ENCODE measurements at regions not wholly inside any gene's neighbourhood (a gene's known extent, or its start where the extent isn't known, plus 50 kb on each side); places are given as distances from the start of the nearest gene placed in this dataset.

DNA sequence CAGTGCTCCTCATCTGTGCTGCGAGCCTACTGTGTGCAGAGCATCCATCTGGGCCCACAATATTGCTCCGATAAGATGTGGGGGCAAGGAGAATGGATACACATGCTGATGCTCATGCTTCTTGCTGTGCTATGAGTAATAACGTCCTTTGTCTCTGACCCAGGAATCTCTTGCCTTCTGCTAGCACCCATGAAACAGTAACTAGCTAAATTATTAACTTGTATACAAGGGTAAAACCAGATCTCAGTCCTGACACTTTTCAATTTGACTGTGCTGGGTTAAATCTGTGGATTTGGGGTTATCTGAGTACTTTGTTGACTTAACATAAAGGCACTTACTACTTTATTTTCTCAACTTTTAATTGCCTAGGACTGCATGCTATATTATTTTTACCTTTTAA is 357.6 kb downstream of the SLC4A3 start:
- intact Hi-C loops (cut with DNase I): no loop called here
- no peak for DNase-seq
- no peak overlapping the region for H3K4me3 ChIP-seq

DNA sequence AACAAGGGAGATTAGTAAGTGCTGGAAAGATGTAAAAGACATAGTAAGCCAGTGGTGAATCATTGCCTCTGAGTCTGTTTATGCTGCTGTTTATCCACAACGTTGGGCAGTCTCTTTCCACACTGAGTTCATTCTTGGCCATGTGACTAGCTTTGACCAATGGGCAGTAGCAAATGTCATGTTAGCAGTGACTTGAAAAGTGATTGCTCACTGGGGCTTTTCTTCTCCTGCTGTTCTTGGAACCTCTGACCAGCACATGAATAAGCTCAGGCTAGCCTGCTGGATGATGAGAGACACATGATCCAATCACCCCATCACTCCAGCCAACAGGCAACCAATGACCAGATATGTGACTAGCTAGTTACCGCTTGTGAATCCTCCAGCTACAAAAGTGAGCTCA is 360.4 kb downstream of the SLC4A3 start:
- peak in 1 of 7 donors; percentile 16 for DNase-seq
- H3K9me3 ChIP-seq (replicated peaks in 1 of 3): no peaks in the 10 kb centered on the region
- H3K4me3 ChIP-seq: no peak overlapping the region
- intact Hi-C loops (cut with DNase I): no loop called here
- H3K36me3 ChIP-seq (replicated peaks in 1 of 2): no peaks in the 10 kb centered on the region
- no peaks in the 10 kb centered on the region for H3K4me1 ChIP-seq (replicated peaks in 1 of 2)
- H3K27ac ChIP-seq: no peak overlapping the region
- TF ChIP-seq, protein P1, sequence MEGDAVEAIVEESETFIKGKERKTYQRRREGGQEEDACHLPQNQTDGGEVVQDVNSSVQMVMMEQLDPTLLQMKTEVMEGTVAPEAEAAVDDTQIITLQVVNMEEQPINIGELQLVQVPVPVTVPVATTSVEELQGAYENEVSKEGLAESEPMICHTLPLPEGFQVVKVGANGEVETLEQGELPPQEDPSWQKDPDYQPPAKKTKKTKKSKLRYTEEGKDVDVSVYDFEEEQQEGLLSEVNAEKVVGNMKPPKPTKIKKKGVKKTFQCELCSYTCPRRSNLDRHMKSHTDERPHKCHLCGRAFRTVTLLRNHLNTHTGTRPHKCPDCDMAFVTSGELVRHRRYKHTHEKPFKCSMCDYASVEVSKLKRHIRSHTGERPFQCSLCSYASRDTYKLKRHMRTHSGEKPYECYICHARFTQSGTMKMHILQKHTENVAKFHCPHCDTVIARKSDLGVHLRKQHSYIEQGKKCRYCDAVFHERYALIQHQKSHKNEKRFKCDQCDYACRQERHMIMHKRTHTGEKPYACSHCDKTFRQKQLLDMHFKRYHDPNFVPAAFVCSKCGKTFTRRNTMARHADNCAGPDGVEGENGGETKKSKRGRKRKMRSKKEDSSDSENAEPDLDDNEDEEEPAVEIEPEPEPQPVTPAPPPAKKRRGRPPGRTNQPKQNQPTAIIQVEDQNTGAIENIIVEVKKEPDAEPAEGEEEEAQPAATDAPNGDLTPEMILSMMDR (IDR thresholded peaks at IDR 0.05): no peak
- TF ChIP-seq POLR2A (IDR thresholded peaks at IDR 0.05): no peak
- H3K27me3 ChIP-seq: no peaks in the 10 kb centered on the region
- 52 to 59% (median 57%) methylated on average over 2 of the region's 2 CpGs for WGBS, 4 donors

More for the DNA sequence above, 357.6 kb downstream of the SLC4A3 start:
- Histone ChIP-seq H3K4me1 (replicated peaks in 1 of 2) (no peaks in the 10 kb centered on the region), H3K36me3 (replicated peaks in 1 of 2) (no peaks in the 10 kb centered on the region), H3K9me3 (replicated peaks in 1 of 3) (no peaks in the 10 kb centered on the region), H3K27me3 (no peaks in the 10 kb centered on the region), H3K27ac (no peak overlapping the region)
- 70 to 80% (median 77%) methylated on average over 3 of the region's 3 CpGs for WGBS, 4 donors
- TF ChIP-seq POLR2A (IDR thresholded peaks at IDR 0.05): no peak
- TF ChIP-seq, protein P1 (IDR thresholded peaks at IDR 0.05): no peak

DNA sequence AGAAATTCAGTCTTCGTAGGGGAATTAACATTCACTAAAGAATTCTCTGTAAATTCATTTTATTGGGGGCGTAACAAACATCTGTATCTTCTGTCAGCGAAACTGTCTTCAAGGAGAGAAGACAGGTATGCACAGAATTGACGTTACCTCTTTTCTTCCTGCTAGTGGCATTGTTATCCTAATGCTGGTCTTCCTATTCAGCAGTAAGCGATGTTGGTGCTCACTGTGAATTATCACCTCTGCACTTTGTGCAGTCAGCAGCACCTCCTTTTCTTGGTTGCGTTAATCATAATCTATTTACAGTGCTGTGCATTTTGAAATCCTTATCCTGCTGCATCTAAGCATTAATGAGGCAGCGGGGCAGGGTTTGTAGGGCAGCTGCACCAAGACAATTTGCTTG is 362.3 kb downstream of the SLC4A3 start:
- Histone ChIP-seq H3K27me3 (no peaks in the 10 kb centered on the region), H3K4me1 (replicated peaks in 1 of 2) (no peaks in the 10 kb centered on the region), H3K27ac (no peak overlapping the region), H3K36me3 (replicated peaks in 1 of 2) (no peaks in the 10 kb centered on the region), H3K9me3 (replicated peaks in 1 of 3) (no peaks in the 10 kb centered on the region), H3K4me3 (no peak overlapping the region)
- 80 to 89% (median 83%) methylated on average over 7 of the region's 7 CpGs for WGBS, 4 donors
- no peak for TF ChIP-seq POLR2A (IDR thresholded peaks at IDR 0.05)
- TF ChIP-seq, protein P1 (IDR thresholded peaks at IDR 0.05): no peak
- no peak for DNase-seq
- intact Hi-C loops (cut with DNase I): no loop called here

DNA sequence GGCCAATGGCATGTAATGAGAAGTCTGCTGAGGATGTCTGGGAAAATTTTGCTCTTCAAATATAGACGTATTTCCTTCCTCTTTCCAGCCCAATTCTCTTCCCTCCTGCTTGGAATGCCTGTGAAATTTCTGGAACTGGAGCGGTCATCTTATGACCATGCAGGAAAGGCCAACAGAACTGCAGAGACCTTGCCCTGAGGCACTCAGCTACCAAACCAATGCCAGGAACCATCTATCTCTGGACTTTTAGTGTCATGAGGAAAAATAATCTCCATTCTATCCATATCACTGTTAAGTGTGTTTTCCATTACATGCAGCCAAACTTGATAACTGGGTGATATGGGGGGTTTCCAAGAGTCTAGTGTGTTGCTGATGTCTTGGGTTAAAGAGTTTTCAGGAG is 363.7 kb downstream of the SLC4A3 start:
- H3K27me3 ChIP-seq: no peaks in the 10 kb centered on the region
- H3K4me3 ChIP-seq: no peak overlapping the region
- no peak for DNase-seq
- no peaks in the 10 kb centered on the region for H3K4me1 ChIP-seq (replicated peaks in 1 of 2)
- WGBS, 4 donors: 56 to 78% (median 70%) methylated on average over 2 of the region's 2 CpGs
- no peaks in the 10 kb centered on the region for H3K9me3 ChIP-seq (replicated peaks in 1 of 3)
- intact Hi-C loops (cut with DNase I): no loop called here
- no peaks in the 10 kb centered on the region for H3K36me3 ChIP-seq (replicated peaks in 1 of 2)
- H3K27ac ChIP-seq: no peak overlapping the region
- TF ChIP-seq POLR2A (IDR thresholded peaks at IDR 0.05): no peak
- TF ChIP-seq, protein P1 (IDR thresholded peaks at IDR 0.05): no peak
